Naive thymus-derived CD4-positive, alpha-beta T cell (primary cell): ENCODE measurements at regions not wholly inside any gene's neighbourhood (a gene's known extent, or its start where the extent isn't known, plus 50 kb on each side); places are given as distances from the start of the nearest gene placed in this dataset.

Source experiments
- ATAC-seq: fragments of 150-1000 bp; cut with Tn5 transposase; 2 replicates; pipeline ENCODE4 v1.10.0; 2021; ENCODE audit warnings: mild to moderate bottlenecking, moderate library complexity
- CTCF ChIA-PET: fragments of 350-600 bp; sonication (Branson Sonifier 250); formaldehyde crosslinking; loops from one replicate; lab custom pipeline; 2021; ENCODE audit warnings: antibody characterized with exemption; lab: Charles Lee
- POLR2A ChIA-PET: fragments of 350-600 bp; sonication (Branson Sonifier 250); formaldehyde crosslinking; loops from one replicate; lab custom pipeline; 2021; ENCODE audit warnings: antibody characterized with exemption, inconsistent platforms; lab: Charles Lee
- DNase-seq, 9 donors: peaks; one replicate each; pipeline versions ENCODE4 v3.0.0 to v3.0.0-alpha.2; 2020 to 2022; ENCODE audit warnings: mixed read lengths in 1 of 9
- H3K27ac ChIP-seq: one replicate; pipeline ENCODE4 v1.7.0; 2013; ENCODE audit warnings: mild to moderate bottlenecking, low read depth, low read length, moderate library complexity
- H3K27me3 ChIP-seq, 2 donors: one replicate each; pipeline ENCODE4 v1.7.0; 2013; ENCODE audit warnings: low read length in 2 of 2, mild to moderate bottlenecking in 2 of 2, moderate library complexity in 2 of 2; ENCODE audit not compliant: control insufficient read depth in 2 of 2, insufficient read depth in 2 of 2
- H3K36me3 ChIP-seq, 3 experiments: 1 replicate in 2 of 3; 2 replicates in 1 of 3; pipeline ENCODE4 v1.7.0; 2013; ENCODE audit warnings: low read length in 3 of 3, mild to moderate bottlenecking in 3 of 3, moderate library complexity in 1 of 3; ENCODE audit not compliant: insufficient read depth in 3 of 3, control insufficient read depth in 2 of 3
- H3K4me1 ChIP-seq, 2 donors: one replicate each; pipeline ENCODE4 v1.7.0; 2013; ENCODE audit warnings: low read length in 2 of 2, mild to moderate bottlenecking in 2 of 2, moderate library complexity in 1 of 2; ENCODE audit not compliant: control insufficient read depth in 2 of 2, insufficient read depth in 2 of 2
- H3K4me3 ChIP-seq: 2 replicates; pipeline ENCODE4 v1.7.0; 2013; ENCODE audit warnings: mild to moderate bottlenecking, low read length
- H3K9me3 ChIP-seq, 3 experiments: 1 replicate in 2 of 3; 2 replicates in 1 of 3; pipeline ENCODE4 v1.7.0; 2013; ENCODE audit warnings: low read length in 3 of 3; ENCODE audit not compliant: control insufficient read depth in 2 of 3
- H3K27ac Mint-ChIP-seq, 9 donors: one replicate each; pipeline ENCODE4 v1.8.0; 2020 to 2022; ENCODE audit warnings: mixed read lengths in 9 of 9, mild to moderate bottlenecking in 8 of 9, moderate library complexity in 5 of 9, inconsistent platforms in 2 of 9
- H3K27me3 Mint-ChIP-seq, 5 donors: one replicate each; pipeline ENCODE4 v1.8.0; 2021 to 2022; ENCODE audit warnings: mixed read lengths in 5 of 5, mild to moderate bottlenecking in 1 of 5
- H3K36me3 Mint-ChIP-seq, 5 donors: one replicate each; pipeline ENCODE4 v1.8.0; 2020 to 2022; ENCODE audit warnings: mixed read lengths in 5 of 5, mild to moderate bottlenecking in 3 of 5, inconsistent platforms in 1 of 5
- H3K4me1 Mint-ChIP-seq, 7 donors: one replicate each; pipeline ENCODE4 v1.8.0; 2020 to 2022; ENCODE audit warnings: mixed read lengths in 7 of 7, mild to moderate bottlenecking in 3 of 7, inconsistent platforms in 1 of 7
- H3K4me3 Mint-ChIP-seq, 10 donors: one replicate each; pipeline ENCODE4 v1.8.0; 2020 to 2022; ENCODE audit warnings: mild to moderate bottlenecking in 10 of 10, mixed read lengths in 10 of 10, moderate library complexity in 6 of 10, inconsistent platforms in 2 of 10
- H3K9me3 Mint-ChIP-seq, 11 donors: one replicate each; pipeline ENCODE4 v1.8.0; 2020 to 2022; ENCODE audit warnings: mixed read lengths in 11 of 11, mild to moderate bottlenecking in 4 of 11, inconsistent platforms in 1 of 11, moderate library complexity in 1 of 11
- intact Hi-C, 2 donors: fragments of 100-400 bp; cut with micrococcal nuclease; formaldehyde crosslinking; loops; one replicate each; pipeline ENCODE4 v1.15.1; 2023

GRCh38 chr9:77111408-77111807, 65.9 kb upstream of the VPS13A start:
- Mint-ChIP-seq H3K4me1 (no peaks in the 10 kb centered on the region), H3K27ac (no peak overlapping the region), H3K27me3 (peaks cover 0 to 24% (median 16%) of the 10 kb centered on the region in 5 donors), H3K9me3 (peaks cover 0 to 5% (median 0%) of the 10 kb centered on the region in 11 donors), H3K36me3 (no peaks in the 10 kb centered on the region), H3K4me3 (no peak overlapping the region)
- CTCF ChIA-PET = no interaction called here
- Histone ChIP-seq H3K4me1 (no peaks in the 10 kb centered on the region), H3K4me3 (no peak overlapping the region), H3K36me3 (no peaks in the 10 kb centered on the region), H3K27me3 (no peaks in the 10 kb centered on the region), H3K9me3 (no peaks in the 10 kb centered on the region), H3K27ac (no peak overlapping the region)
- DNase-seq = no peak
- ATAC-seq = no peak
- intact Hi-C loops = no loop called here
- POLR2A ChIA-PET = no interaction called here

- CTCF ChIA-PET = no interaction called here
Observed at GRCh38 chr9:77125665-77126064, 51.7 kb upstream of the VPS13A start.

GRCh38 chr9:77127071-77127470, 50.3 kb upstream of the VPS13A start:
- Mint-ChIP-seq H3K4me1 (no peaks in the 10 kb centered on the region), H3K4me3 (no peak overlapping the region), H3K9me3 (peaks cover 0 to 14% (median 3%) of the 10 kb centered on the region in 11 donors), H3K27ac (no peak overlapping the region), H3K36me3 (peaks cover 0 to 5% (median 0%) of the 10 kb centered on the region in 5 donors), H3K27me3 (peaks cover 10 to 30% (median 27%) of the 10 kb centered on the region in 5 donors)
- Histone ChIP-seq H3K4me3 (no peak overlapping the region), H3K36me3 (no peaks in the 10 kb centered on the region), H3K27me3 (no peaks in the 10 kb centered on the region), H3K4me1 (no peaks in the 10 kb centered on the region), H3K27ac (no peak overlapping the region), H3K9me3 (no peaks in the 10 kb centered on the region)
- ATAC-seq = no peak
- no peak for DNase-seq
- ChIA-PET POLR2A (no interaction called here), CTCF (no interaction called here)
- intact Hi-C loops = no loop called here

More at GRCh38 chr9:77125665-77126064, 51.7 kb upstream of the VPS13A start:
- DNase-seq (no peak), ATAC-seq (no peak)
- no peaks in the 10 kb centered on the region for H3K27me3 ChIP-seq
- intact Hi-C loops = no loop called here
- no peaks in the 10 kb centered on the region for H3K9me3 ChIP-seq
- H3K36me3 Mint-ChIP-seq = peaks cover 0 to 5% (median 0%) of the 10 kb centered on the region in 5 donors
- H3K4me1 ChIP-seq = no peaks in the 10 kb centered on the region
- no peaks in the 10 kb centered on the region for H3K36me3 ChIP-seq
- H3K4me3 ChIP-seq = no peak overlapping the region
- POLR2A ChIA-PET = no interaction called here
- H3K27ac Mint-ChIP-seq = no peak overlapping the region
- no peaks in the 10 kb centered on the region for H3K4me1 Mint-ChIP-seq
- H3K4me3 Mint-ChIP-seq = no peak overlapping the region
- H3K27me3 Mint-ChIP-seq = peaks cover 14 to 30% (median 28%) of the 10 kb centered on the region in 5 donors
- H3K9me3 Mint-ChIP-seq = peaks cover 0 to 14% (median 3%) of the 10 kb centered on the region in 11 donors
- H3K27ac ChIP-seq = no peak overlapping the region
